HT-29 (cell line): ENCODE measurements at regions not wholly inside any gene's neighbourhood (a gene's known extent, or its start where the extent isn't known, plus 50 kb on each side); places are given as distances from the start of the nearest gene placed in this dataset.

Experiments used
- DNase-seq: peaks from one replicate; pipeline ENCODE4 v3.0.0-alpha.2; 2015; ENCODE audit warnings: low spot score

DNA sequence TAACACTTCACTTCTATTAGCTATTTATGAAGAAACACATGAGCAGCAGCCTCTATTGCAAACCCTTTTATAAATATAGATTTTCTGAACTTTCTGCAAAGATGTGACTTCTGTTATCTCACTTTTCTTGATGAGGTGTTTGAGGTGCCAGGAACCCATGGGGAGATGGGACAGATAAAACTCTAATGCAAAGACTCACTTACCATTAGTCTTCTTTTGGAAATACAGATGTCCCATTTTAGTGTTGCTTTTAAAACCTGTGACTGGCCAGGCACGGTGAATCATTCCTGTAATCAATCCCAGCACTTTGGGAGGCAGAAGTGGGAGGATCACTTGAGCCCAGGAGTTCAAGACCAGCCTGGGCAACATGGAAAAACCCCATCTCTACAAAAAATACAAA is 171.3 kb upstream of the GAS1 start:
- DNase-seq, result no peak

DNA sequence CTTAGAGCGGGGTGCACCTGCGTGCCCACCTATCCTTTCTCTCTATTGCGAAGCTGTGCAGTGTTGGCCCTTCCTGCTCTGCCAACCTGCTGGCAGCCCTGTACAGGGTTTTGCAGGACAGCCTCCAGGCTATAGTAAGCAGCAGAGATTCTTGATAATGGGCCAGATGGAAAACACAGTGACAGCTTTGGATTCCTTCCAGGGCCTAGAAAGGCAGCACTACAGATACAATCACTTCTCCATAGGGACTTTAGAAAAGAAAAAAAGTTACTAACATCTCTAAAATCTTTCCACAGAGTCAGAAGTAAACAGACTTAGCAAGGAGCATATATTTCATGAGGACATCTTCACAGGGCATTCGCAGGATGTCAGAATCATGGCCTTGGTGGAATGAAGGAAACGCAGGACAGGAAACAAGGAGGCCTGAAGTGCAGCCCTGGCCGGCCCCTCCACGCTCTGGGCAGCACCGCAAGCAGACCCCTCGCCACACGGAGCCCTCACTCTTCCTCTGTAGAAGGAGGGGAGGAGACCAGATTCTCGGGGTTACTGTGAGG is 172.1 kb upstream of the GAS1 start:
- DNase-seq, result no peak

DNA sequence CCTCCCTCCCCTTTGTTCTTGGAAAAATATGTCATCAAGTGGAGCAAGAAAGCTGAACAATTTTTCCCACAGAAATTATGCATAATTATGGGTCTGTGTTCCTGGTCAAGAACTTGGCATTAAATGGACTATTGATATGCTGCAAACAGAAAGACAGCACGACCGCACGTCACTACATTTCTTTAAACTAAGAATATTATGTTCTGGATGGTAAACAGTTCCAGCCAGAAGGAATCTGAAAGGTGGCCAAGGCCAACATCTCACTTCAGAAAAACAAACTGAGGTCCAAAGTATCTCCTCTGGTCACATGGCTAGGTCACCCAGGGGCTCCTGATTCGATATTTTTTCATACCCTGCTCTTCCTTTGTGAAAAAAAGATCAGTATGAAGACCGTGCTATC is 173.3 kb upstream of the GAS1 start:
- DNase-seq, result no peak

DNA sequence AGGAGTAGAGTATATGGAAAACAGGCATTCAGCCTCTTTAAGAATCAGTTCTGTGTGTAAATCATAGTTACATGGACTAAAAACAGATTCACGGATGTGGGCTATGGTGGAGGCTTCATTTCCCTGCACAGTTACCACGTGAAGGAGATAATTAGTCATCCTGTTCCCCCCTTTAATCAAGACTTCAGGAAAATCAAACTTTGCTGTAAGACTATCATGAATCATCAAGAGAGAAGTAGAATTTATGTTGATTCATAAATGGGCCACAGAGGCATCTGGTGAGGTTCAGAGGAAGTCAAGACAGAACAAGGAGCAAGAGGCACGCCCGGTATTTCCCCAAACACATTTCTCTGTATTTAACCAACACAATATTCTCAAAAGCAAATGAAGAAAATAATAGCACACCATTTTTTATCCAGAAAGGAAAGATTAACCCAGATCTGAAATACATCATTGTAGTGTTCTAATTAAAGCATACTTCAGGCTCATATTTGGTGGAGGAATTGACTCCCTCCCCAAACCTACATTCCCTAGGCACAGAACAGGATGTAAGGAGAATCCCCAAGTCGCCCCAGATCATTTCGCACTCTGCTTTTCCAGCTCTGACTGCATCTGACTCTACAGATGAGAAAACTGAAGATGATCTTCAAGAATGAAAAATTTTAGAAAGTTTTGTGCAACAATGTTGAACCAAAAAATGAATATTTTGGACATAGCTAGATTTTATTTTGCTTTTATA is 175.8 kb upstream of the GAS1 start:
- DNase-seq, result no peak

DNA sequence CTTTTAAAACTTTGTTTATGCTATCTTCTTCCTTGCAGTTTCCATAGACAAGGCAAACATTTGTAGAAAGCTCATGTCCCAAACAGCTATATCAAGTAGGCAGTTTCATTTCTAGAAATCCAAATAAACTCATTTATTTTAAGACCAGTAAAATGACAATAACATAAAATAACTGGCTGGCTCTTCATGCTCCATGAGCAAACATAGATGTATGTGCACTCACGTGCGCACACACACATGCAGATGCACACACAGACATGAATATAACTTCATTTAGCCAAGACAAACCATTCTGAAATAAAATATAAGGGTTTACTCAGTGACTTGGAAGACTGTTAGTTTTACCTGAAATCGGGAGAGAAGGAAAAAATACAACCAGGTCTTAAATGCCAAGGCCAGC is 176.5 kb upstream of the GAS1 start:
- no peak for DNase-seq

DNA sequence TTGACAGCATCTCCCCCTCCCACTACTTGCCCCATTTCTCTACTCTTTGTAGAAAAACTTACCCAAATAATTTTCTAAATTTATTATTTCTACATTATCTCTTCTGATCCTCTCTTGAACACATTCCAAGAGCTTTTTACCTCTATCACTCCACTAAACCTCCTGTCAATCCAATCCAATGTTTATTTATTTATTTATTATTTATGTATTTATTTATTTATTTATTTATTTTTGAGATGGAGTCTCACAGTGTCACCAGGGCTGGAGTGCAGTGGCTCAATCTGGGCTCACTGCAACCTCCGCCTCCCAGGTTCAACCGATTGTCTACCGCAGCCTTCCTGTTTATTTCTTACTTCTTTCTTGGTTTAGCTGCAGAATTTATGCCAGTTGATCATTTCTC is 178.5 kb upstream of the GAS1 start:
- no peak for DNase-seq

DNA sequence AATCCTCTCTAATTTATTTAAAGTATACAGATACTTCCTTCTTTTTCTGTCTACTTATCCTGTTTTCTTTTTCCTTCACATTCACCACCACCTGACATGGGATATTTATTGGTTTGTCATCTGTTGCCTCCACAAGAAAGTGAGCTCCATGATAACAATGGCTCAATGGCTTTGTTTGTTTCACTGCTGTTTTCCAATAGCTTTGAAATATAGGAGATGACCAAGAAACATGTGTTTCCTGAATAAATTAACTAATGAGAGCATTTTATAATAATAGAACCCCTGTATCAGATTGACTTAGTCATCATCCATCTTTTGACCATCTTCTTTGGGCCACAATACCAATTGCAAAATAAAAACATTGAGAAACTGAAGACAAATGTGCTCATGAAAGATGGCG is 180.2 kb upstream of the GAS1 start:
- no peak for DNase-seq

DNA sequence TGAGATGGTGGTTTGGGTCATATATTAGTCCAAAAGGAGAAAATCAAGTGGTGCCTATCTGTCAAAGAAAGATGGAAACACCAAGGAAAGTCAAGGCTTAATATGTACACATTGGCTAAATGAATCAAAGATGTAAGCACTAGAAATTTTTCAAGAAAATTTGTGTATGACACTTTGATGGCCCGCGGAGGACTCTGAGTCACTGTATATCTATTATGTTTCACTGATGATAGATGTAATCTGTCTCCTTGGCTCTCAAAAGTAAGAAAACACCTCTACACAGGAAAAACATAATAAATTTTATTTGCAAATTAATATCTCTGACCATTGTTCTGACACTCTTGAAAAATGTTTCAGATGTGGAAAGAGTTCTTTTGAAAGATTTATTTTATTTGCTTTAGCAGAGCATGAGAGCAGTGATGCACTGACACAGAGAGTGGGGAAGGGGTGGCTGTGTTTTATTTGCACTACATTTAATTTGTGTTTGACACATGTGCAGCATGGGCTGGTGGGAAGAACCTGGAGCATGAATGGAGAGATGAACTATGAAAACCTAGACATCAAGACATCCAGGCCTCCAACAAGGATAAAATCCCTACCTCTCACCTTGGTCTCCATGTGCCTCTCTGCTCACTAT is 180.8 kb upstream of the GAS1 start:
- no peak for DNase-seq

DNA sequence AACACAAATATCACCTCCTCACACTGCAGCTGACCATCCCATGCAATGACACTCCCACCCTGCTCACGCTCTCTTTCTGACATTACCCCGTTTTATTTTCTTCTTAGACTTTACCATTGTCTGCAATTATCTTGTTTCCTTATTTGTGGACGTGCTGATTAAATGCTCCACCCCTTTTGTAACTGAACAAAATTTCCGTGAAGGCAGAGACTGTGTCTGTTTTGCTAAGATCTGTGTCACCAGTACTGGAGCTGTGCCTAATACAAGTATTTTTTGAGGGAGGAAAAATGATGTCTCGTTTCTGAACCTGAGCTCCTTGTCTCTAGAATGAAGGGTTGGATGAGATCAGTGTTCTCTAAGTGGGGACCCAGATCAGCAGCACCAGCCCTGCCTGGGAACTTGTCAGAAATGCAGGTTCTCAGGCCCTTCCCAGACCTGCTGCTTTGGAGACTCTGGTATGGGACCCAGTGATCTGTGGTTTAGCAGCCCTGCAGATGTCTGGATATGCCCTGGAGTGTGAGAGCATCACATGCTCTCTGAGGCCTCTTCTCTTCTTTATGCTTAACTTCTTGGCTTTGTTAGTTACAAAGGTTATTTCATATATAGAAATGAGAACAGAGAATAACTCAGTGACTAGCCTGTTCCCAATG is 181.7 kb upstream of the GAS1 start:
- no peak for DNase-seq

DNA sequence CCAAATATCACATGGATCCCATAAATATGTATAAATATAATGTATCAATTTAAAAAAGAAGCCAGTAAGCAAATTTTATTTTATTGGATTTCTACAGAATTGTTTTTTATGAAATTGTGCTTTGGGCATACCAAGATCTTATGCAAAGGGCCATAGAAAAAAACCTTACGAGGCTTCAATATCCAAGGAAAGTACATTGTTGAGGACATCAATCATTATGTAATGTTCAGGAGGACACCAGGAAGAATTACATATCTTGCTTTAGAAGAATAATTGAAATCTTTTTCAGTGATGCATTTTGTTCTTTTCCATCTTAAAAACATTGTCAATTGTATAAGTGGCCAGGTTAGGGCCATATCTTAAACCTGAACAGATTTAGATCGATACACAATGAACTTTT is 187.8 kb upstream of the GAS1 start:
- DNase-seq, result no peak

DNA sequence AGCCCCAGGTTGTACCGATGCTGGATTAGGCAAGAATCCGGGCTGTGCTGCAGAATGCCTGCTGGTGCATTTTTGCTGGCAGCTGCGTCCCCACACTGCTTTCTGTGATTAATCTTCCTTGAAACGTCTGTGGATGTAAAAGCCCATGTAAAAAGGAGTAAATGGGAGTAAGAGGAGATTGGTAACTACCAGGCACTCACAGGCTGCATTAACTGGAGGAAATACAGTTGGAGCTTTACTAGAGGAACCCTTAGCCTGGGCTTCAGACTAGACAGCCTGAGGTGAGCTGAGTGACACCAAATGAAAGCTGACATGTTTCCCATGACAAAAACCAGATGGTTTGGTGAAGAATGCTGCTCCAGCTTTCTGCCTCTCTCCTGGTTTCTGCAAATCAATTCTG is 190.4 kb upstream of the GAS1 start:
- no peak for DNase-seq

DNA sequence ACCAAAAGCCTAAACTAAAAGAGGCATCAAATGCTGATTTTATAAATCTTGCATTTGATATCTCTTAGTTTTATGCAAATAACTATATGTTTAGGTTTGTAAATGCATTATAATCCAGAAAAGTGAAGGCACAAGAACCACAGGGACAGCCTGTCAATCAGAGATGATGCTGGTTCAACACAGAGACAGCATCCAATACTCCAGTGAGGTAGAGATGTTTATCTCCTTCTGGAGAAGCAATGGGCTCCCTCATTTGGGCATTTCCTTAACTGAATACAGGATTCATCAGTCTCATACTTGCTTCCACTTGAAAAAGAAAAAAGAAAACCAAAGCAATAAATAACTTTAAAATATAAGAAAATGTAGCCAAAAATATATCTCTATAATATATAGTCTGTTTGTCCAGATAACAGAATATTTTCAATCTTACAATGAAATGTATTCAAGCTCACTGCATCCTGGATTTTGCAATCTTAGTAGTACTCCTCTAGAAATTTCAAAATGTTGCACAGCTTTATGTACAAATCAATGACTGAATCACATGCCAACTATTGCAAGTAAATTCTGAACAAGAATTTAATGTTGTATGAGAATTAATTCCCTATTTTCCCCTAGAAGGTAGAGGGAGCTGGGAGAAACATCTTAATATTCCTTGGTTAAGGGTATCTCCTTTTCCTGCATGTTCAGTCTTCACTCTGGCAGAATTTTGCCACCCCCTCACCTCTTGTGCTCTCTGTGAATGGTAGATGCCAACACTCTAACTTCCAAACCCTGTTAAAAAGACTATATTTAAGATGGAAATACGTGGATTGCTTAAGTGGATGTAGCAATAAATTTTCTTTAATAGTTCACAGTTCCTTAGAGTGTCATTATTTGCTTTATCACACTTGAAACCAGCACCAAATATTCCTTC is 191.1 kb upstream of the GAS1 start:
- DNase-seq, result no peak

DNA sequence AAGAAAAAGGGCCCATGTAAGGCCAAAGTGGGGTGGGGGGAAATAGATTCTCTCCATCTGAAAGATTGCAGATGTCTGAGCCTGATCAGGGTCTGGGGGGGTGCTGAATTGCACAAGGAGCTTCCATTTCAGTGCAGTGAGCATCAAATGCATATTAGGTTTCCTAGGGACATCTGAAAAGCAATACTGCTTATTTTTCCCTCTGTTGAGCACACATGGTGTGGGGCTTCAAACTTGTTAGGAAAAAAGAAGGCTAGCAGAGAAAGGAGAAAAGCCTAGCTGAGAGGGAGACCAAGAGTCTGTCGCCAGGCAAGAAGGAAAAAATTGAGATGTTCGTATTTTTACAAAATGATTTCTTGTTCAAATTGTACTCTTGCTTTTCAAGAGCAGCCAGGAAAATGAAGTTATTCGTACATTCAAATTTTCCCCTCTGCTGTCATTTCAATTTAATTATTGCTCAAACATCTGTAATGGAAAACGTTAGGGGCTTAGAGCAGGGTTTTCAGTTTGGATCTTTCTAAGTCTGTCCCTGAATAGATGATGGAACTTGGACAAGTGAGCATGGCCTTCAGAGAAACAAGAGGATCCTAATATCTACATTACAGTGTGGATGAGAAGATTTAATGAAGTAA is 191.9 kb upstream of the GAS1 start:
- no peak for DNase-seq

DNA sequence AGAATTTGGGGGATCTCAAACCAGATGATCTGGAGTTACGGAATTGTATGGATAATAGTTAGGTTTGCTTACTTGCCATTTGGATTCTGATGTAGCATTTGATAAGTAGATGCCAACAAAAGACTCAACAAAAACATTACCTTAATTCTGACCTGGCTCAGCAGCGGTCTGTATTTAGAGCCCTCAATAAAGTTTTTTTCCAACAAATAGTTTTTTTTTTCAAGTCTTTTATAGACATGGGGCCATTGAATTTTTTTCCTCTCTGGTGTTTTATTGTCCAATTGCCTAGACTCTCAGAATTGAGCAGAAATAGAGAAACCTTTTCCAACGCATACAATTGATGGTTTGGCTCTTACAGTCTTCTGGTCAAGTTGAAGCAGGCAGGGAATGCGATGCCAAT is 192.8 kb upstream of the GAS1 start:
- no peak for DNase-seq

DNA sequence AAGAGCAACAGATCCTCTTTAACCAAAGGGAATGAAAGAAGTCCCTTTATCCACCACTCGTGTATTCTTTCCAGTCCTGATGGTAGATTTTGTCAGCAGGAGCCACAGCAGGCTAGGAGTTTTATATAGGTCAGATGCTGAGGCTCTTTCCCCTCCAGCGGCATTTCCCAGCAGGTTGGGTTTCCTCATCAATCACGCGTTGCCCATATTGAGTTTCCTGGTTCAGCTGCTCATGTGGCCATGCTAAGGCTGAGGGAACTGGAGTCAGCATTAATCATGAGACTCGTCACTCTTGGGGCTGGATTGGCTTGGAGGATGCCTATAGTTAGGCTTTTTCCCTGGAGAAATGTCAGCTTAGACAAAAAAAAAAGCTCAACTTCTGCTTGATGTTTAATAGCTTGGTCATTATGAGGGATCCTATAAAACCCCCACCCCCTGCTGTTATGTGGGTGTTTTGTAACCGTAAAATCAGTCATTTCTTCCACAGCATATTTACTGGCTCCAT is 193.4 kb upstream of the GAS1 start:
- no peak for DNase-seq

DNA sequence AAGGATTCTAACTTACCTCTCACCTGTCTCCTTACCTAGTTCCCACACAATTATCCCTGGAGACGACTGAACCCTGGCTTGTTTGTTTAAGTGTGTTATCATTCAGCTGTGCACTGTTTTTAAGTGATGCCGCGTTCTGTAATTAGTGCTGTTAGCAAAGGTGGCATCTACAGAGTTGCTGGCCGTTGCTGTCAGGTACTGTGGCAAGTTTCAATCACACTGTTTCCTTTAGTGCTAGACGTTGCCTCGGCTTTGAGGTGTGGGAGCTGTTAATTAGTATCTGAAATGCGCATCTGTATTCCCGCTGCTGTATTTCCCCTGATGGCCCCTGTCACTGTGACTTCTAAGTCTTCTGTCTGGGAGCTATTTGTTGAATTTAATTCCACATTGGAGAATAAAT is 193.8 kb upstream of the GAS1 start:
- DNase-seq, result no peak

DNA sequence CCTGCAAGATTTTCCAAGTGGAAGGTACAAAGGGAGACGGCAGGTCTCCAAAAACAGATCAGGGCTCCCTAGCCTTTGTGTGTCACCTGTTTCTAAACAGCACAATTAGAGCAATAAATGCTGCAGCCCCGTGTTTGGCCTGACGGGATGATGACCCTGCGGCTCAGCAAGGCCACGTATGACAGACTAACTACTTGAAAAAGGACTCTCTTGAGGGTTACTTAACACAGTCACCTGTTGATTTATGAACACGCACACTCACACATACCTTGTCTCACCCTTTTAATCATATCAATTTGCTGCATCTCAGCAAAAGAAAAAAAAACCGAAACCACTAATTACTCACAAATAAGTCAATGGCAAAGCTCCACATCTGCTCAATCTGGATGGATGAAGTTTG is 199.6 kb upstream of the GAS1 start:
- DNase-seq, result no peak

DNA sequence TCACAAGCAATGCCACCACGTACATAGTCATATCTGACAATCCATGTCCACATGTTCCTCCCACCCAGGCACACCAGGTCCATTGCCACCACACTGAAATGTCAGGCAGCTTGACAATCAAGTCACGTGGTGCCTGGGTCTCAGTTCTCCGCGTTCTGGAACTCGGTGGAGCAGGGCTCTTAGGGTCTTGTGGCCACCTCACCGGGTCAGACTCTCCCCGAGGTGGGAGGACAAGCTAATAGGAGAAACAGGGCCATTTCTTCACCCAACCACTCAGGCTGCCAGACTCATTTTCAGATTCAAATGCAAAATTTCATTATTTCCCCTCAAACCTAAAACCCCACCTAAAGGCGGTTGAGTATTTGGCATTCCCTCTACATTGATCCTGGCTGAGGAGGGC is 200.5 kb upstream of the GAS1 start:
- no peak for DNase-seq

DNA sequence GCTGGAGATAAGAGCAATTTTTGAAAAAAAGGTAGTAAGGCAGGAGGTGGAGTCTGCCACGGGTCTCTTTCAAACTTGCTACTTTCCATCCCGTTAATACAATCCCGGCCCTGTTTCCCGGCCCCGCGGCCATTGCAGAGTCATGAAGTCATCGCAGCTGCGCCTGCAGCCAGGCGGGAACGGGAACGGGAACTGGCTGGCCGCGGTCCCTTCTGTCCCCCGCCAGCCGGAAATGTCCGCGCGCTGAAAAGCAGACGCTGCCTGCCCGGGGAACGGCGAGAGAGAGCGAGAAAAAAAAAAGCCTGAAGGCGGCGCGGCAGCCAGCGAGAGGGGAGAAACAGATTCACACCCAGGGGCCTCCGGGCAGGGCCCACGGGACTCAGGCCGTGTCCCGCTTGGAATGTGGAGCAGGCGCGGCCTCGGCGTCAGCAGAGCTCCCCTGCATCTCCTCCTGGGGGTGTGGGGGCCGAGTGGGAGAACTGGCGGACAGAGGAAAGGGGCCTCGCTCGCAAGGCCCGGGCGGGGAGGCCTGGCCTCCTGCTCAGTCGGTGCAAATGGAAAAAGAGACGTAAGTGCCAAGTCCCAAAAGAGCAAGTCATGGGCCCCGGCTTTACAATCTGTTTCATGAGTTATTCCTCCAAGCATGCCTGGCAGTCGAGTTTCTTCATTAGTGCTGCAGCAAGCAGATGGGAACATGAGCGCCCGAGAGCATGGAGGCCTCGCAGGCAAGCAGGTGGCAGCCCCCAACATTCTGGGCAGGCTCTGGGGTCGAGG is 201.2 kb upstream of the GAS1 start:
- DNase-seq, result no peak

DNA sequence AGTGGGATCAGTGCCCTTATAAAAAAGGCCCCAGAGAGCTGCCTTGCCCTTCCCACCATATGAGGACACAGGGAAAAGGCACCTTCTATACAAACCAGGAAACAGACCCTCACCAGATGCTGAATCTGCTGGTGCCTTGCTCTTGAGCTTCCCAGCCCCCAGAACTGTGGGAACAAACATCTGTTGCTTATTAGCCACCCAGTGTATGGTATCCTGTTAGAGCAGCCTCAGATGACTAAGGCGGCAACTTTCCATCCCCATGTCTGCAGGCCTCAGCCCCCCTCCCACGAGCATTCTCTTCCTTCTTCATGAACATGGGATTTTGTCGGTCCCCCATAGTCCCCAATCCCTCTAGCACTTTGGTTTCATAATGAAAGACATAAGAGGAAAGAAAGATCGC is 202.5 kb upstream of the GAS1 start:
- no peak for DNase-seq
